GM10266 (cell line): ENCODE measurements at regions not wholly inside any gene's neighbourhood (a gene's known extent, or its start where the extent isn't known, plus 50 kb on each side); places are given as distances from the start of the nearest gene placed in this dataset.

Source experiments
- DNase-seq: peaks from one replicate; pipeline ENCODE4 v3.0.0; 2012; ENCODE audit errors: extremely low spot score
- CTCF ChIP-seq: IDR thresholded peaks from 2 replicates; pipeline ENCODE4 v1.5.1; 2012; ENCODE audit warnings: mild to moderate bottlenecking, low read depth; ENCODE audit not compliant: control insufficient read depth, insufficient read depth; ENCODE audit errors: missing control alignments

DNA sequence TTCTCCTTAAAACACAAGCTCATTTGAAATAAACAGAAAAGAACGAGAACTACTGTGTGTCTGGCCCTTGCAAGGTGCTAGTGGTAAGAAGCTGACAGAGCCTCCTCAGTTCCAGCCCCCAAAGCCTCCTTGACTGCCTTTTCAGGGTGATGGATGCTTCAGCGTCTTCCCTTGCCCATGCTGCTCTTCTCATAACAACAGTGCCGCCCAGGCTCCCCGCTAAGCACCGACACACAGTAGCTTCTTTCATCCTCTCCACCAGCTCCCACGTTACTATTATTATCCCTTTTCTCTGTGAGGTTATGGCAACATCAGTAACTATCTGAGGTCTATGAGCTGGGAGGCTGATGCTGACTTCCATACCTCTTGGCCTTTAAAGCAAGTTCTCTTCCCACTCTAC is 418.6 kb downstream of the TSN start:
- no peak for TF ChIP-seq CTCF

DNA sequence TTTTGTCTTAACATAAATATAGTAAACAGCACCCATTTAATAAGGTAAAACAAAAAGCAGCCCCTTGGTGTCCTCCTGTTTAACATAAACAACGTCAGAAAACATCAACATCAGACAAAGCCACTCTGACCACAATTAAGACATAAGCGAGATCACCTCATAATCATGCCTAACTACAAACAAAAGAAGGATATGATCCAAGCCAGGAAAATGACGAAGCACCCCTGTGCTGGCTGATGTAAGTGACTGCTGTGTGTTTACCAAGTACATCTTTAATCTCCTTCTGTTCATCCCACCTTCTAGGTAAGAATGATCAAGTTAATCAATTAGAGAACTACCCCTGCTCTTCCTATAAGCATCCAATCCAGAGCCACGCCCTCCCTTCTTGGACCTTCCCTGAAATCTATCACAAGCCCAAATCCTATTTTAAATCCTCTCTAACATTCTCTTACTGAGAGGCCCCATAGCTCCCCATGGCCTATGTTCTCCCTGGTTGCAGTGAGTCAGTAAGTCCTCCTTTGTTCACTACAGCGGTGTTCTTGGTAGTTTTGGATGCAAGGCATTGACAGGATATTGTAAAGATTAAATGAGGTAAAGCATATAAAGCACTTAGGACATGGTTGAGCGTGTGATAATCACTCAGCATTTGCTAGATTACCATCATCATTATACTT is 424.2 kb downstream of the TSN start:
- no peak for TF ChIP-seq CTCF
- no peak for DNase-seq

More for the DNA sequence above, 418.6 kb downstream of the TSN start:
- DNase-seq = no peak

GRCh38 chr2:122180972-122181371 is 425.5 kb downstream of the TSN start:
- DNase-seq = no peak

DNA sequence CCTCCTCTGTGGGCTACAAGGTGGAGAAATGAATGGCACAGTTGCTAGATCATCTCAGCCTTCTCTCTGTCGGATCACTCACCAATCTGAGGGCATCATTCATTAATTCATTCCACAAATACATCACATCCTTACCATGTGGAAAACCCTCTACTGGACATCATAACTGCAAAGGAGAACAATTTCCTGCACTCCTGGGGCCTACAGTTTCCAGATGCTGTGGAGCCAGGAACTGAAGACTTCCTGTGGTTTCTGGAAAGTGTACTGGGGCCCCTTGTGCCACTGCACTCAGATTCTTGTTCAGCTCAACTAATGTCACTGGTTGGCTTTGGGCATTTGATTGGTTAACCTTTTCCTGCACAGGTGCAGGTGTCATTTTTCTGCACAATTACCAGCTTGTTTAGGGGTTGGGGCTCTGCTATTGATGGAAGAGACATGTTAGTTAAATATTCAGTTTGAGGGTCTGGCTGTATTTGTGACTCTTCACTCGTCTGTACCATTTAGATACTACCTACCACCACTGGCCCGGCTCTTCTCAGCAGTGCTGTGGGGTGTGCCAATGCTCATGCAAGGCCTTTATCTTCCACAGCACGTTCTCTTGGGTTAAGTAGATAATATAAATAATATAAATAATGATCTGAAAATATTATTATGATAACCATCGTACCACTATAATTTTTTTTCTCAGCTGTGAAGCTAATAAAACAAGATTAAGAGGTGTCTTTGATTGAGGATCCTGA is 427.3 kb downstream of the TSN start:
- no peak for TF ChIP-seq CTCF

More at GRCh38 chr2:122180972-122181371, 425.5 kb downstream of the TSN start:
- TF ChIP-seq CTCF = no peak

GRCh38 chr2:122183890-122184289 is 428.4 kb downstream of the TSN start:
- TF ChIP-seq CTCF = no peak
- DNase-seq = no peak

More for the DNA sequence above, 427.3 kb downstream of the TSN start:
- no peak for DNase-seq

DNA sequence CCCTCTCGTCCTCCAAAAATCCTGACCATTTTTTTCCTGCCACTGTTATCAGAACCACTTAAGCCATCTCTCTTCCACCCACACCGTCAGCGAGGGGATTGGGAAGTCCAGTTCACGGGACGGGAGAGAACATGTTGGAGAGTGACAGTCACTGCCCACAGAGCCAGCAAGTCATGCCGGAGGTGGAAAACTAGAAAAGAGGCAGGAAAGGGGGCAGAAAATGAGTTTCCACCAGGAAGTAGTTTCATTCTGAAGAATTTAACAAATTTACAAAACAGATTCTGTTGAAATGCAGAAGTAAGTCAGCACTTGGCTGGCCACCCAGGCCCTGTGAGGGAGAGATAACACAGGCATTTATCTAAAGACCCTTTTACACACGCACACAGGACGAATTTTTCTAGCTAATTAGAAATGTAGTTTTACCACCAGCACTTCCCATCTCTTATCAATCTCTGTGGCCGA is 431.3 kb downstream of the TSN start:
- no peak for DNase-seq
- no peak for TF ChIP-seq CTCF

GRCh38 chr2:122191331-122191730 is 435.9 kb downstream of the TSN start:
- peak; percentile 27 for DNase-seq
- peak; percentile 43 for TF ChIP-seq CTCF
